ENCODE measurements at regions not wholly inside any gene's neighbourhood (a gene's known extent, or its start where the extent isn't known, plus 50 kb on each side); places are given as distances from the start of the nearest gene placed in this dataset.

GRCh38 chr15:55015093-55015445 lies 181.7 kb downstream of the RSL24D1 start:
- peaks cover 0 to 1% (median 0%) of the 10 kb centered on the region in 3 donors for H3K27me3 Mint-ChIP-seq (ENCODE audit: low read depth in 3 of 3)
- no peaks in the 10 kb centered on the region for H3K4me1 ChIP-seq (ENCODE audit: control insufficient read depth in 1 of 2, insufficient read depth in 2 of 2, low read length in 2 of 2)
- H3K9ac ChIP-seq (ENCODE audit: insufficient read depth, low read length, poor library complexity, severe bottlenecking) = no peak overlapping the region
- H3K9me3 ChIP-seq (replicated peaks in 1 of 2; ENCODE audit: control insufficient read depth in 1 of 2, insufficient read depth in 1 of 2, low read length in 2 of 2) = no peaks in the 10 kb centered on the region
- H3K27ac Mint-ChIP-seq = no peak overlapping the region
- no peak overlapping the region for H3K4me2 ChIP-seq (replicated peaks; ENCODE audit: extremely low read depth, low read length, poor library complexity, severe bottlenecking)
- H3K36me3 Mint-ChIP-seq = no peaks in the 10 kb centered on the region
- H3K4me3 Mint-ChIP-seq = no peak overlapping the region
- no peaks in the 10 kb centered on the region for H3K36me3 ChIP-seq (replicated peaks in 1 of 2; ENCODE audit: control insufficient read depth in 1 of 2, insufficient read depth in 2 of 2, low read length in 2 of 2)
- no peak overlapping the region for H3K4me3 ChIP-seq (replicated peaks in 1 of 3; ENCODE audit: low read depth in 2 of 3, low read length in 3 of 3)
- no peak for DNase-seq
- TF ChIP-seq CTCF (IDR thresholded peaks at IDR 0.05) = no peak
- no peaks in the 10 kb centered on the region for H3K27me3 ChIP-seq (ENCODE audit: control insufficient read depth in 2 of 2, insufficient read depth in 2 of 2, low read length in 2 of 2)
- intact Hi-C loops (cut with micrococcal nuclease) = no loop called here
- no peaks in the 10 kb centered on the region for H3K79me2 ChIP-seq (ENCODE audit: insufficient read depth, low read length)
- H3K27ac ChIP-seq (ENCODE audit: low read depth in 1 of 2, low read length in 2 of 2) = no peak overlapping the region
- peaks cover 0 to 5% (median 3%) of the 10 kb centered on the region in 7 donors for H3K9me3 Mint-ChIP-seq
- no peaks in the 10 kb centered on the region for H3K4me1 Mint-ChIP-seq
- WGBS (ENCODE audit: insufficient coverage) = no CpG with 5 or more reads among the region's 3 CpGs
- no peaks in the 10 kb centered on the region for H4K20me1 ChIP-seq (ENCODE audit: insufficient read depth, low read length)
- no peak overlapping the region for H2AFZ ChIP-seq (ENCODE audit: insufficient read depth, low read depth, low read length, poor library complexity, severe bottlenecking)

GRCh38 chr15:55014391-55015092 lies 182.2 kb downstream of the RSL24D1 start:
- Mint-ChIP-seq H3K4me3 (no peak overlapping the region), H3K27me3 (ENCODE audit: low read depth in 3 of 3) (peaks cover 0 to 1% (median 0%) of the 10 kb centered on the region in 3 donors), H3K36me3 (no peaks in the 10 kb centered on the region), H3K9me3 (peaks cover 1 to 5% (median 3%) of the 10 kb centered on the region in 7 donors), H3K27ac (no peak overlapping the region), H3K4me1 (no peaks in the 10 kb centered on the region)
- no peak overlapping the region for H3K4me2 ChIP-seq (replicated peaks; ENCODE audit: extremely low read depth, low read length, poor library complexity, severe bottlenecking)
- no peak overlapping the region for H3K4me3 ChIP-seq (replicated peaks in 1 of 3; ENCODE audit: low read depth in 2 of 3, low read length in 3 of 3)
- H3K9me3 ChIP-seq (replicated peaks in 1 of 2; ENCODE audit: control insufficient read depth in 1 of 2, insufficient read depth in 1 of 2, low read length in 2 of 2) = no peaks in the 10 kb centered on the region
- no peaks in the 10 kb centered on the region for H3K36me3 ChIP-seq (replicated peaks in 1 of 2; ENCODE audit: control insufficient read depth in 1 of 2, insufficient read depth in 2 of 2, low read length in 2 of 2)
- H3K4me1 ChIP-seq (ENCODE audit: control insufficient read depth in 1 of 2, insufficient read depth in 2 of 2, low read length in 2 of 2) = no peaks in the 10 kb centered on the region
- no peak overlapping the region for H2AFZ ChIP-seq (ENCODE audit: insufficient read depth, low read depth, low read length, poor library complexity, severe bottlenecking)
- no peaks in the 10 kb centered on the region for H3K79me2 ChIP-seq (ENCODE audit: insufficient read depth, low read length)
- H4K20me1 ChIP-seq (ENCODE audit: insufficient read depth, low read length) = no peaks in the 10 kb centered on the region
- no peak overlapping the region for H3K27ac ChIP-seq (ENCODE audit: low read depth in 1 of 2, low read length in 2 of 2)
- DNase-seq = no peak
- WGBS (ENCODE audit: insufficient coverage) = no CpG with 5 or more reads among the region's 1 CpG
- H3K27me3 ChIP-seq (ENCODE audit: control insufficient read depth in 2 of 2, insufficient read depth in 2 of 2, low read length in 2 of 2) = no peaks in the 10 kb centered on the region
- no peak overlapping the region for H3K9ac ChIP-seq (ENCODE audit: insufficient read depth, low read length, poor library complexity, severe bottlenecking)
- no peak for TF ChIP-seq CTCF (IDR thresholded peaks at IDR 0.05)
- intact Hi-C loops (cut with micrococcal nuclease) = no loop called here
